Vagina (tissue), 2 donors: ENCODE measurements at regions not wholly inside any gene's neighbourhood (a gene's known extent, or its start where the extent isn't known, plus 50 kb on each side); places are given as distances from the start of the nearest gene placed in this dataset.

Source experiments
- DNase-seq, 2 donors: peaks; one replicate each; pipeline ENCODE4 v3.0.0-alpha.2; 2017; ENCODE audit errors: extremely low spot score in 2 of 2
- H3K27ac ChIP-seq: fragments of 200-600 bp; sonication (generic); one replicate; pipeline ENCODE4 v1.5.1; 2019
- H3K27me3 ChIP-seq: fragments of 200-600 bp; sonication (generic); one replicate; pipeline ENCODE4 v1.5.1; 2019
- H3K36me3 ChIP-seq, 2 donors: fragments of 200-600 bp; sonication (generic); one replicate each; pipeline ENCODE4 v1.5.1; 2017 to 2019
- H3K4me1 ChIP-seq: fragments of 200-600 bp; sonication (generic); one replicate; pipeline ENCODE4 v1.5.1; 2019
- H3K4me3 ChIP-seq, 2 donors: fragments of 200-600 bp; sonication (generic); 1 replicate in 1 of 2; 2 replicates in 1 of 2; pipeline ENCODE4 v1.5.1; 2016 to 2019
- H3K9me3 ChIP-seq: fragments of 200-600 bp; sonication (generic); one replicate; pipeline ENCODE4 v1.5.1; 2019
- POLR2A ChIP-seq, 2 donors: fragments of 450-650 bp; IDR thresholded peaks; one replicate each; pipeline ENCODE4 v1.6.1; 2017; ENCODE audit warnings: antibody characterized with exemption in 2 of 2, mild to moderate bottlenecking in 2 of 2, moderate library complexity in 2 of 2
- POLR2AphosphoS5 ChIP-seq, 2 donors: sonication (generic); formaldehyde crosslinking; IDR thresholded peaks; one replicate each; pipeline ENCODE4 v1.9.0; 2017; ENCODE audit warnings: antibody characterized with exemption in 2 of 2, mild to moderate bottlenecking in 2 of 2, low read depth in 1 of 2; ENCODE audit not compliant: insufficient read depth in 1 of 2
- intact Hi-C: fragments of 100-400 bp; cut with DNase I; formaldehyde crosslinking; loops from one replicate; pipeline ENCODE4 v1.15.1; 2023
- TF ChIP-seq, protein P1 (sequence below), 3 experiments: fragments of 450-650 bp in 2 of 3; fragments of 200-600 bp in 1 of 3; sonication (generic) in 1 of 3; IDR thresholded peaks; one replicate each; pipeline ENCODE4 v1.5.1; 2017 to 2019; ENCODE audit warnings: antibody characterized with exemption in 3 of 3, mild to moderate bottlenecking in 2 of 3, moderate library complexity in 2 of 3

DNA sequence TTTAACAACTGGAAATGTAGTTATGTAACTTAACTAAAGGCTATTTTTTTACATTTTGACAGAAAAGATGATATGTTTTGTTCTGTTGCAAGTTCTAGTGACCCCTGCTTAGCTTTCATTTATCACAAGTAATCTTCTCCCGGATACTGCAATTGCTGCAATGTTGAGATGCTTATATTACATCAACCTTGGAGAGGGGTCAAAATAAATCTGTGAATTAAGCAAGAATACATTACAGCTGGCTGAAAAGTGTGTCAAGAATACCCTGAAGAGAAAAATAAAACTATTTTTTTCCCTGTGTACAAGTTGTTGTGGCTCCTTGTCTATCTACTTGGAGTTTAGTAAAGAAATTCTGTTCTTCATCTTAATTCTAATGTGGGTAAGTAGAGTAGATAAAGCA, 232.1 kb upstream of the GOLIM4 start:
- no peaks in the 10 kb centered on the region for H3K4me1 ChIP-seq
- H3K4me3 ChIP-seq, result no peak overlapping the region
- H3K36me3 ChIP-seq, result no peaks in the 10 kb centered on the region
- no peak for DNase-seq
- TF ChIP-seq POLR2A (IDR thresholded peaks at IDR 0.05) (no peak), POLR2AphosphoS5 (IDR thresholded peaks at IDR 0.05; ENCODE audit: insufficient read depth in 1 of 2, low read depth in 1 of 2) (no peak)
- TF ChIP-seq, protein P1, sequence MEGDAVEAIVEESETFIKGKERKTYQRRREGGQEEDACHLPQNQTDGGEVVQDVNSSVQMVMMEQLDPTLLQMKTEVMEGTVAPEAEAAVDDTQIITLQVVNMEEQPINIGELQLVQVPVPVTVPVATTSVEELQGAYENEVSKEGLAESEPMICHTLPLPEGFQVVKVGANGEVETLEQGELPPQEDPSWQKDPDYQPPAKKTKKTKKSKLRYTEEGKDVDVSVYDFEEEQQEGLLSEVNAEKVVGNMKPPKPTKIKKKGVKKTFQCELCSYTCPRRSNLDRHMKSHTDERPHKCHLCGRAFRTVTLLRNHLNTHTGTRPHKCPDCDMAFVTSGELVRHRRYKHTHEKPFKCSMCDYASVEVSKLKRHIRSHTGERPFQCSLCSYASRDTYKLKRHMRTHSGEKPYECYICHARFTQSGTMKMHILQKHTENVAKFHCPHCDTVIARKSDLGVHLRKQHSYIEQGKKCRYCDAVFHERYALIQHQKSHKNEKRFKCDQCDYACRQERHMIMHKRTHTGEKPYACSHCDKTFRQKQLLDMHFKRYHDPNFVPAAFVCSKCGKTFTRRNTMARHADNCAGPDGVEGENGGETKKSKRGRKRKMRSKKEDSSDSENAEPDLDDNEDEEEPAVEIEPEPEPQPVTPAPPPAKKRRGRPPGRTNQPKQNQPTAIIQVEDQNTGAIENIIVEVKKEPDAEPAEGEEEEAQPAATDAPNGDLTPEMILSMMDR (IDR thresholded peaks at IDR 0.05), result no peak
- intact Hi-C loops, result no loop called here
- H3K27me3 ChIP-seq, result no peaks in the 10 kb centered on the region
- no peak overlapping the region for H3K27ac ChIP-seq
- no peaks in the 10 kb centered on the region for H3K9me3 ChIP-seq

DNA sequence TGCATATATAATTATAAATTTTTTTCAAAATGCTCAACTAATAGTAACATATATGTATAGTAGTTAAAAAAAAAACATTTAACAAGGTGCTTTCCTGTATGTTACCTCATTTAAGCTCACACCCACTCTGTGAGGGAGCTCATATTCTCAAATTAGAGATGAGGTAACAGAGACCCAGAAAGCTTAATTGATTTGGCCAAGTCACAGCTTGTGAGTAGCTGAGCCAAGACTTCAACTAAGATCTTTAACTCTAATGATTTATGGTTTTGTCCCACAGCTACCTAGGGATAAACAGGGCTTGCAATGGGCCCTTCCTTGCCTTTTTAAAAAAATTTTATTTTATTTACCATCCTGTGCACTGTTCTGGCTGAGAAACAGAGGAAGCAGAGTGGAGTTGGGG, 230.0 kb upstream of the GOLIM4 start:
- intact Hi-C loops, result no loop called here

DNA sequence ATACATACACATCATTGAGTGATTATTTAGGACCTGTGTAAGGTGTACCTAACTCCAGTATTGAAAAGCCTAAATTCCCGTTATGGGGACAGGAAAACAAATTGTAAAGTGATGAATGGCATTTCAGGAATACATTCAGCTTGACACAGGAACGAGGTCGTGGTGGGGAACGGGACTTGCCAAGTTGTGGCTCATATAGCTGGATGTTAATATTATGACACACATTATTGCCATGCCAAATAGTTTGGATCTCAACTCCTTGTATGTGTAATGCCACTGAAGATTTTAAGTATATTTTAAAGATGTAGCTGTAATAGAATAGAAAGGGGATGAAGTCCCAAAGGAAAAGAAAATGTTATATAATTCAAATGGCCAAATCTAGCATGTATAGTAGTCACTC, 227.2 kb upstream of the GOLIM4 start:
- Histone ChIP-seq H3K27ac (no peak overlapping the region), H3K27me3 (no peaks in the 10 kb centered on the region), H3K9me3 (no peaks in the 10 kb centered on the region), H3K36me3 (no peaks in the 10 kb centered on the region), H3K4me3 (no peak overlapping the region), H3K4me1 (no peaks in the 10 kb centered on the region)
- DNase-seq, result no peak
- intact Hi-C loops, result no loop called here
- no peak for TF ChIP-seq POLR2AphosphoS5 (IDR thresholded peaks at IDR 0.05; ENCODE audit: insufficient read depth in 1 of 2, low read depth in 1 of 2)
- TF ChIP-seq, protein P1 (IDR thresholded peaks at IDR 0.05), result no peak
- TF ChIP-seq POLR2A (IDR thresholded peaks at IDR 0.05), result no peak

More for the DNA sequence above, 230.0 kb upstream of the GOLIM4 start:
- Histone ChIP-seq H3K36me3 (no peaks in the 10 kb centered on the region), H3K9me3 (no peaks in the 10 kb centered on the region), H3K27ac (no peak overlapping the region), H3K4me1 (no peaks in the 10 kb centered on the region), H3K27me3 (no peaks in the 10 kb centered on the region), H3K4me3 (no peak overlapping the region)
- no peak for DNase-seq
- no peak for TF ChIP-seq POLR2AphosphoS5 (IDR thresholded peaks at IDR 0.05; ENCODE audit: insufficient read depth in 1 of 2, low read depth in 1 of 2)
- no peak for TF ChIP-seq POLR2A (IDR thresholded peaks at IDR 0.05)
- TF ChIP-seq, protein P1 (IDR thresholded peaks at IDR 0.05), result no peak

DNA sequence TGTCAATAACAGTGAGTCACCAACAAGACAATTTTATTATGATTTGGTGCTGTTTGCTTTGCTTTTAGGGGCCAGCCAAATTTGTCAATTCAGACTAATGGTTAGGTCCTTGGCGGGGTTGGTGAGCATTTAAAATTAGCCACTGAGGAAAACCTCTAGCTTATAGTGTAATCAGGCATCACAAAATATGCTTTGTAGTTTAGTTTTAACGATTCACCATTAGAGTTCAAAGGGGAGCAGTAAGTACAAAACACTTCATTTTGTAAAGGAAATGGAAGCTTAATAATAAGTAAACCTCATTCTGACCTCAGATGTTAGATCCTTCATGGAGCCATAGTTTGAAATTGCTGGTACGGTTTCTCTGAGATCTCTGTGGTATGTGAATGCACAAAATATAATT, 218.4 kb upstream of the GOLIM4 start:
- no peaks in the 10 kb centered on the region for H3K4me1 ChIP-seq
- no peak overlapping the region for H3K27ac ChIP-seq
- intact Hi-C loops, result no loop called here
- no peaks in the 10 kb centered on the region for H3K9me3 ChIP-seq
- no peaks in the 10 kb centered on the region for H3K36me3 ChIP-seq
- DNase-seq, result no peak
- TF ChIP-seq, protein P1 (IDR thresholded peaks at IDR 0.05), result no peak
- TF ChIP-seq POLR2A (IDR thresholded peaks at IDR 0.05), result no peak
- TF ChIP-seq POLR2AphosphoS5 (IDR thresholded peaks at IDR 0.05; ENCODE audit: insufficient read depth in 1 of 2, low read depth in 1 of 2), result no peak
- H3K27me3 ChIP-seq, result no peaks in the 10 kb centered on the region
- H3K4me3 ChIP-seq, result no peak overlapping the region

DNA sequence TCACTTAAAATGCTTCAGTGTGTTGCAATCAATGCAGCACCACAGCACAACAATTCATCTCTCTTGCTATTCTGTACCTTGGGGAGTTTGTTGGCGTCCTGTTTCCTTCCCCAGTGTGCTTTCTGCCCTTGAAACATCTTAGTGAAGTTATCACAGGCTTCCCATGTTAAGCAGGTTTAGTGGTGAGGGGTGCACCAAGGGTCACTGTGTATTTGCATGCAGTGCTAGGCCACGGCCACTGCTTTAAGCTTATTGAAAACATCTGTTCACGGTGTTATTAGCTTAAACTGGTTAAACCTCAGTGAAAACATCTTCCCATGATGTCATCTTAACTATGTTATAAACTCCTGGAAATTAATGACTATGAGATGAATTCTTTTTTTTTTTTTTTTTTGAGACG, 217.3 kb upstream of the GOLIM4 start:
- no peak overlapping the region for H3K4me3 ChIP-seq
- H3K27ac ChIP-seq, result no peak overlapping the region
- no peaks in the 10 kb centered on the region for H3K9me3 ChIP-seq
- no peaks in the 10 kb centered on the region for H3K36me3 ChIP-seq
- no peak for TF ChIP-seq POLR2AphosphoS5 (IDR thresholded peaks at IDR 0.05; ENCODE audit: insufficient read depth in 1 of 2, low read depth in 1 of 2)
- no peak for TF ChIP-seq POLR2A (IDR thresholded peaks at IDR 0.05)
- TF ChIP-seq, protein P1 (IDR thresholded peaks at IDR 0.05), result no peak
- no peak for DNase-seq
- H3K27me3 ChIP-seq, result no peaks in the 10 kb centered on the region
- H3K4me1 ChIP-seq, result no peaks in the 10 kb centered on the region
- intact Hi-C loops, result no loop called here
